BLaER1 (cell line): ENCODE measurements at regions not wholly inside any gene's neighbourhood (a gene's known extent, or its start where the extent isn't known, plus 50 kb on each side); places are given as distances from the start of the nearest gene placed in this dataset.

Experiments used
- H3K27ac ChIP-seq: shearing (Covaris generic); formaldehyde crosslinking; 2 replicates; pipeline ENCODE4 v1.8.1; 2022
- H3K27me3 ChIP-seq: shearing (Covaris generic); formaldehyde crosslinking; 2 replicates; pipeline ENCODE4 v1.8.1; 2022
- H3K36me3 ChIP-seq: shearing (Covaris generic); formaldehyde crosslinking; 2 replicates; pipeline ENCODE4 v1.8.1; 2022
- H3K4me1 ChIP-seq: shearing (Covaris generic); formaldehyde crosslinking; 2 replicates; pipeline ENCODE4 v1.8.1; 2022
- H3K4me2 ChIP-seq: shearing (Covaris generic); formaldehyde crosslinking; 2 replicates; pipeline ENCODE4 v1.8.1; 2022
- H3K4me3 ChIP-seq: shearing (Covaris generic); formaldehyde crosslinking; 2 replicates; pipeline ENCODE4 v1.8.1; 2022
- H3K9ac ChIP-seq: shearing (Covaris generic); formaldehyde crosslinking; 2 replicates; pipeline ENCODE4 v1.8.1; 2022
- H3K9me3 ChIP-seq: shearing (Covaris generic); formaldehyde crosslinking; 2 replicates; pipeline ENCODE4 v1.8.1; 2022
- H4K20me1 ChIP-seq: shearing (Covaris generic); formaldehyde crosslinking; 2 replicates; pipeline ENCODE4 v1.8.1; 2022
- Cebpa-rat ChIP-seq: shearing (Covaris generic); IDR thresholded peaks from 2 replicates; pipeline ENCODE4 v1.8.1; 2022

DNA sequence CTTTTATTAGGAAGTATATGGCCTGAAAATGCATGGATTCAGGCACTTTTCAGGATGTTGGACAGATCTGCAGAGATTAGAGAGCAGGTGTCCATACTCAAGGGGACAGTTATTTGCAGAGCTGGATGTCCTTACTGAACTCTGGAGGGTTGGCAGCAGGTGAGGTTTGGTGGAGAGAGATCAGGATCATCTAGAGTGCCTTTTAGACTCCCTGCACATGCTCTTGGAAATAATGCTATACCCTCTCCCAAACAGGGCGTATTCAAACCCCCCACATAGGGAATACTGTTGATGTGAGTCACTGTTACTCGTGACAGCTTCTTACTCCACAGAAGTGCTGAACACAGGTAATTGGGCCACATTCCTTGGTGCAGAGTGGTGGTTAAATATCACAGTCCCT is 725.7 kb upstream of the SGCG start:
- Histone ChIP-seq H3K27ac (peak overlapping the region; percentile 95), H3K4me1 (peaks cover 78% of the 10 kb centered on the region), H3K4me3 (peak overlapping the region; percentile 51), H3K4me2 (peak overlapping the region; percentile 92), H4K20me1 (no peaks in the 10 kb centered on the region), H3K36me3 (peaks cover 35% of the 10 kb centered on the region), H3K27me3 (no peaks in the 10 kb centered on the region), H3K9ac (peak overlapping the region; percentile 79), H3K9me3 (peaks cover 34% of the 10 kb centered on the region)
- TF ChIP-seq Cebpa-rat = no peak

DNA sequence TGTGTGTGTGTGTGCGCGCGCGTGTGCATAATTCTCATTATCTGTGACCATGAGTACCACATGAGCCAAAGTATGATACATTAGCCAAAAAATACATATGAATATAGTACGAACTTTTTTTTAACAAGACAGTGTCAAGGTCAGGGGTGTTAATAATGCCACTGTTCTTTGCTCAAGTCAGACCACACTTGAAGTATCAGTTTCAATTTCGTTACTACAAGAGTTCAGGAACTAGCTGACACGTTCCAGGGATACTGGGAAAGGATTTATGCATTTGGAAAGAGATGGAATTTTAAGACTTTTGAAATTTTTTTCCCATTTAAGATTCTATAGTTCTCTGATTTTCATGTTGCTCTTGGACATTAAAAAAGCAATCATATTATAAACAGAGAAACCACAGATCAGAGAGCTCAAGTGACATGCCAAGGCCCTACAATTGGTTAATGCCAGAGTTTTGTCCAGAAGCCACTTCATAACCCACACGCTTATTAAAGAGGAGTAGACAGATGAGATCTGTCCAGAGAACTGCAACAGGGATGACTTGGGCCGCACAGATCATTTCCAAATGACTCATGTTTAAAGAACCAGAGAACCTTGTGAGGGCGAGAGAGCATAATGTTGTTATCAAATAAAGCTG is 718.8 kb upstream of the SGCG start:
- Histone ChIP-seq H3K4me3 (no peak overlapping the region), H3K4me2 (no peak overlapping the region), H3K27me3 (no peaks in the 10 kb centered on the region), H3K9me3 (peaks cover 68% of the 10 kb centered on the region), H4K20me1 (no peaks in the 10 kb centered on the region), H3K9ac (no peak overlapping the region), H3K4me1 (peaks cover 19% of the 10 kb centered on the region), H3K27ac (no peak overlapping the region), H3K36me3 (peaks cover 33% of the 10 kb centered on the region)
- TF ChIP-seq Cebpa-rat = no peak

GRCh38 chr13:22463089-22463488 is 717.7 kb upstream of the SGCG start:
- Histone ChIP-seq H3K27me3 (no peaks in the 10 kb centered on the region), H3K36me3 (peaks cover 23% of the 10 kb centered on the region), H3K27ac (no peak overlapping the region), H3K9ac (no peak overlapping the region), H3K4me1 (peaks cover 12% of the 10 kb centered on the region), H3K4me3 (no peak overlapping the region), H3K4me2 (no peak overlapping the region), H3K9me3 (peaks cover 62% of the 10 kb centered on the region), H4K20me1 (no peaks in the 10 kb centered on the region)
- no peak for TF ChIP-seq Cebpa-rat

DNA sequence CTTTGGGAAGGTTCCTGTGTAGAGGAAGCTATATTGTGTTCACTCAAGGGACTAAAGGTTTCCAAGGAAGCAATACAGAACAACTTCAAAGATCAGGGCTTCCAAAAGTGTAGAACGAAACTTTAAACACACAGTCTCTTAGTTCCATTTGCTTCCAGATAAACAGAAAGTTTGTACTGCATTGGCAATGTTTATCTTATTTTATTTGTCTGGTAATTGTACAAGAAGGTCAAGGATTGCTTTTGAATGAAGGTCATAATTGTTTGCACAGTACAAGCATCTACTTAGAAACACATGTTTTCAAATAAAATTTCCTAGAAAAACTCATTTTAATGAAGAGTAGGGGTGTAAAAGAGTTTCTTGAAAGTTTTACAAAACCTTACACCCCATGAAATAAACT is 712.7 kb upstream of the SGCG start:
- H4K20me1 ChIP-seq = no peaks in the 10 kb centered on the region
- peaks cover 21% of the 10 kb centered on the region for H3K4me1 ChIP-seq
- no peaks in the 10 kb centered on the region for H3K27me3 ChIP-seq
- no peak overlapping the region for H3K27ac ChIP-seq
- no peak overlapping the region for H3K4me2 ChIP-seq
- peaks cover 29% of the 10 kb centered on the region for H3K9me3 ChIP-seq
- no peak overlapping the region for H3K4me3 ChIP-seq
- no peak overlapping the region for H3K9ac ChIP-seq
- no peak for TF ChIP-seq Cebpa-rat
- no peaks in the 10 kb centered on the region for H3K36me3 ChIP-seq

GRCh38 chr13:22468824-22469223 is 712.0 kb upstream of the SGCG start:
- Histone ChIP-seq H3K36me3 (no peaks in the 10 kb centered on the region), H3K9ac (no peak overlapping the region), H3K4me1 (peaks cover 21% of the 10 kb centered on the region), H3K27me3 (no peaks in the 10 kb centered on the region), H3K9me3 (peaks cover 24% of the 10 kb centered on the region), H3K27ac (no peak overlapping the region), H4K20me1 (no peaks in the 10 kb centered on the region), H3K4me2 (no peak overlapping the region), H3K4me3 (no peak overlapping the region)
- TF ChIP-seq Cebpa-rat = no peak

GRCh38 chr13:22469452-22469851 is 711.3 kb upstream of the SGCG start:
- Histone ChIP-seq H3K27ac (no peak overlapping the region), H4K20me1 (no peaks in the 10 kb centered on the region), H3K27me3 (no peaks in the 10 kb centered on the region), H3K9ac (no peak overlapping the region), H3K4me1 (peaks cover 21% of the 10 kb centered on the region), H3K9me3 (peaks cover 18% of the 10 kb centered on the region), H3K36me3 (no peaks in the 10 kb centered on the region), H3K4me2 (no peak overlapping the region), H3K4me3 (no peak overlapping the region)
- TF ChIP-seq Cebpa-rat = no peak

DNA sequence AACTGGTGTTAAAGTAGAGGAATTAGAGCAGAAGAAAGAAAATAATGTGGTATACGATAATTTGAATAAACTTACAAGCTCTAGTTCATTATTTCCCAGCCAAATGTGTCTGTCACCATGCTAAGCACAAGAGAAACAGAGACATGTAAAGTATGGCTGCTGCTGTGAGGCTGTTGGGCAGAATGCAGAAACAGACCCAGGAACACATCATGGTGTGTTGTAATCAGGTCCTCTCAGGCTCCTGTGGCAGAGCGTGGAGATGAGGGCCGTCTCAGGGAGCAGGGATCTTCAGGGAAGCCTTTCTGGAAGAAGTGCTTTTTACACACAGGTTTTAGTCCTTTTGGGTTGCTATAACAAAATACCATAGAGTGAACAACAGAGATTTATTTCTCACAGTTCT is 710.7 kb upstream of the SGCG start:
- peaks cover 20% of the 10 kb centered on the region for H3K4me1 ChIP-seq
- no peaks in the 10 kb centered on the region for H3K27me3 ChIP-seq
- H3K9me3 ChIP-seq = peaks cover 16% of the 10 kb centered on the region
- H3K27ac ChIP-seq = no peak overlapping the region
- no peak overlapping the region for H3K4me2 ChIP-seq
- no peak for TF ChIP-seq Cebpa-rat
- no peaks in the 10 kb centered on the region for H3K36me3 ChIP-seq
- no peak overlapping the region for H3K4me3 ChIP-seq
- H4K20me1 ChIP-seq = no peaks in the 10 kb centered on the region
- H3K9ac ChIP-seq = no peak overlapping the region

DNA sequence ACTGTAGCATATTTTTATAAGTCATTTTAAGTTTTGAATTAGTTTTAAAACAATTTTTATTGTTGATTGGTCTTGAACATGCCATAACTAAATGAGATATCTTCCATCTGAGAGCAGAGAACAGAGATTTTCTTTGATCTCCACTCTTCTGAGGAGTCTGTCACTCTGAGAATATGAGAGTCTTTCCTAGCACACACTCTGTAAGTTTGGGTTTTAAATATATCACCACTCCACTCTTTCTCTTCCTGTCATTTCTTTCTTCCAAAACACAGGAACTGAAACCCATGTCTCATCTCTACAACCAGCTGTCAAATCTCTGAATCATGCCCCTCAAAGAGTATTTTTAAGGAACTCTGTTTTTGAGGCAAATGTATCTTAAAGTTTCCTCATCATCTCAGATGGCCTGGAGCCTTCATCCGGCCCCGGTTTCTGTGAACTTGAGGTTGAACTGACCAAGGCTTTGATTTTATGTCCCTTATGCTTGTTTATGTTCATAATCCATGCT is 698.2 kb upstream of the SGCG start:
- Histone ChIP-seq H3K27ac (peak overlapping the region; percentile 77), H3K27me3 (no peaks in the 10 kb centered on the region), H3K4me1 (peaks cover 45% of the 10 kb centered on the region), H3K9ac (peak overlapping the region; percentile 8; the same call in 1 of the 2 replicates), H3K36me3 (peaks cover 9% of the 10 kb centered on the region; the same call in 1 of the 2 replicates), H3K9me3 (peaks cover 63% of the 10 kb centered on the region), H3K4me2 (peak overlapping the region; percentile 68), H3K4me3 (no peak overlapping the region), H4K20me1 (no peaks in the 10 kb centered on the region)
- no peak for TF ChIP-seq Cebpa-rat

DNA sequence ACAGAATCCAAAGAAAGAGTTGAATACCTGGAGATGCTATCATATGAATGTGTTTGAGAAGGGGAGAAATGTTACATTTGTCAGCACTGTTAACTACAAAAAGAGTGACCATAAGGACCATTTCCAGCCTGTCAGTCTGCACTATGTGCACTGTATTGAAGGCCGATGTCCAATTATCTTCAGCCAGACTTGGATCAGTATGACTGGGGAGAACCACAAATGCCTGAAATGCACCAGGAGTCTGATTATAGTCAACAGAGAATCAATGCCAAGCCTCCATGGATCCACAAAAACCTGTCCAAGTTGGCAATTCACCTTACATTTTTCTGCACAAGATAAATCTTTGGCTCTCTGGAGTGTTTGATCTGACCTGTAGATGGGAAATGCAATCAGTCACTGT is 697.5 kb upstream of the SGCG start:
- no peak overlapping the region for H3K9ac ChIP-seq
- no peaks in the 10 kb centered on the region for H3K27me3 ChIP-seq
- peaks cover 45% of the 10 kb centered on the region for H3K4me1 ChIP-seq
- H3K9me3 ChIP-seq = peaks cover 69% of the 10 kb centered on the region
- H3K27ac ChIP-seq = peak overlapping the region; percentile 77
- H3K36me3 ChIP-seq = peaks cover 12% of the 10 kb centered on the region; the same call in 1 of the 2 replicates
- no peak overlapping the region for H3K4me3 ChIP-seq
- H4K20me1 ChIP-seq = no peaks in the 10 kb centered on the region
- no peak for TF ChIP-seq Cebpa-rat
- H3K4me2 ChIP-seq = peak overlapping the region; percentile 68

DNA sequence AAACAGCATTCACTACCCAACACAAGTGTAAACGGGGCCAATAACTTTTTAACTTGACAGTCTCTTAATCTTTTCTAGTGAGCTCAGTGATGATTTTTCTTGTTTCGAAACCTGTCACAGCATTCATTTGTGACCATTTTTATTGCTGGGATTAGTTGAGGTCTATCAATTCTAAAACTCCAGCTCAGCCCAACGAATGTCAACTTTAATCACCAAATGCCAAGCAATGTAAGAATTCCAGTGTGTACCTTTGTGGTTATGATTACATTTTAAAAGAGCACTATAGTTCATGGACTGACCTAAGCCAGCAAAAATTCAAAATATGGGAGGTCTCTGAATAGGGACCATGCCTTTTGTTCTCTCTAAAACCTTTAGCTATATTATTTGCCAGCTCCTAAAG is 694.3 kb upstream of the SGCG start:
- TF ChIP-seq Cebpa-rat = no peak
- Histone ChIP-seq H4K20me1 (no peaks in the 10 kb centered on the region), H3K9me3 (peaks cover 75% of the 10 kb centered on the region), H3K27ac (no peak overlapping the region), H3K36me3 (peaks cover 15% of the 10 kb centered on the region; the same call in 1 of the 2 replicates), H3K27me3 (no peaks in the 10 kb centered on the region), H3K4me1 (peaks cover 49% of the 10 kb centered on the region), H3K9ac (no peak overlapping the region), H3K4me3 (no peak overlapping the region), H3K4me2 (no peak overlapping the region)
